Liver (tissue), 3 donors: ENCODE measurements at regions not wholly inside any gene's neighbourhood (a gene's known extent, or its start where the extent isn't known, plus 50 kb on each side); places are given as distances from the start of the nearest gene placed in this dataset.

Experiments
- CTCF ChIP-seq: fragments of 150-350 bp; IDR thresholded peaks from 2 replicates; pipeline ENCODE4 v1.5.1; 2017; ENCODE audit warnings: improper control_type of control experiment, low read depth, low read length; ENCODE audit not compliant: missing input control
- GABPA ChIP-seq, 2 donors: IDR thresholded peaks in 1 of 2; conservative IDR thresholded peaks in 1 of 2; 2 replicates each; pipeline ENCODE4 v1.6.1; 2016; ENCODE audit warnings: antibody characterized with exemption in 2 of 2, mild to moderate bottlenecking in 1 of 2, moderate library complexity in 1 of 2
- HNF4A ChIP-seq, 2 donors: conservative IDR thresholded peaks; 2 replicates each; pipeline ENCODE4 v1.6.1; 2016; ENCODE audit warnings: antibody characterized with exemption in 2 of 2, mild to moderate bottlenecking in 2 of 2
- NR2F2 ChIP-seq: IDR thresholded peaks from 2 replicates; pipeline ENCODE4 v1.6.1; 2016; ENCODE audit warnings: antibody characterized with exemption
- TAF1 ChIP-seq: conservative IDR thresholded peaks from 2 replicates; pipeline ENCODE4 v1.6.1; 2016; ENCODE audit warnings: antibody characterized with exemption, mild to moderate bottlenecking
- ZBTB33 ChIP-seq: IDR thresholded peaks from 2 replicates; pipeline ENCODE4 v1.6.1; 2016; ENCODE audit warnings: antibody characterized with exemption
- donor health status: healthy.
- donor health status: healthy.

DNA sequence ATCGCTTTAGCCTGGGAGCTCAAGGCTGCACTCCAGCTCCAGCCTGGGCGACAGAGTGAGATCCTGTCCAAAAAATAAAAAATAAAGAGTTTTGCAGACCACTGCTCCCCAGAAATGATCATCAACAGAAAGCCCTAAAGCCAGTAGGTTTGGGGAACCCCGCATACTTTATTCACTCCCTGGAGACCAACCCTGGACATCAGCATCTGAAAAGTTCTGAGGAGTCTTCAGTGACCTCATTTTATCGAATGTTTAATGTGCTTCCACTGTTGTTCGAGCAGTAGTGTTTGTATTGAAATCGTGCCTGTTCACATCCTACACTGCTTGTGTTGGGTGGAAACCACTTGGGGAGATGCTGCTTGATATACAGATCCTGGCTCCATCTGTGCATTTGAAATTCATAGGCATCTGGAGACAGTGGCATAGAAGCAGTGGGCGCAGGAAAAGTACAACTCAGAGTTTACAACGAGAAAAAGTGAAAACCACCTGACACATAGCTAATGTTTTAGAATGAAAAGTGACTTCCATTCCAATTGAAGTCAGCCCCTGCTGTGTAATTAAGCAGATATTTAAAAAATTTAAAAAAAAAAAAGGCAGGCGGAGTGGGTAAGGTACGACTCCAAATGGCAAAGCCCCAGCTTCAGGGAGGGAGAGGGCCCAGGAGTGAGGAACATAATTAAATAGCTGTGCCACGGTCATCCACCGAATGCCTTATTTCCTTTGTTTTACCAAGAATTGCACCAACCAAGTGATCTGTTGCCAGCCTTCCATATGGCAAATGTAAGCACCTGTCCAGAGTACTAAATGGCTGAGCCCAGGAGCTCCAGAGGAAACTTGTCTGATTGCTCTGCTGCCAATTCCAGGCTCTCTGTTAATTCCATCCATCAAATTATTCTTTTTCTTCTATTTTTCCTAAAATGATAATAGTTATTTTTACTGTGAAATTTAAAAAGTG is 100.4 kb upstream of the NAA20 start:
- no peak for TF ChIP-seq CTCF
- no peak for TF ChIP-seq GABPA (IDR thresholded peaks at IDR 0.05 in 1 of 2, conservative IDR thresholded peaks at IDR 0.05 in 1 of 2)
- no peak for TF ChIP-seq HNF4A (conservative IDR thresholded peaks at IDR 0.05)
- TF ChIP-seq TAF1: no peak
- no peak for TF ChIP-seq NR2F2
- TF ChIP-seq ZBTB33: no peak
